HTR-8/SVneo (cell line): ENCODE measurements at regions not wholly inside any gene's neighbourhood (a gene's known extent, or its start where the extent isn't known, plus 50 kb on each side); places are given as distances from the start of the nearest gene placed in this dataset.
"Not testable (repeated sequence)": the region's sequence is repeated elsewhere in the genome, so short reads cannot be mapped to it uniquely, and the experiment has no call there.

ENCODE experiments used
- DNase-seq: peaks from one replicate; pipeline ENCODE4 v3.0.0; 2011; ENCODE audit warnings: low spot score, mixed read lengths; ENCODE audit not compliant: insufficient read length
- FAIRE-seq: peaks from 2 replicates; lab custom pipeline; 2011; peaks lifted over from hg19 to GRCh38; lab: Jason Lieb, UNC

DNA sequence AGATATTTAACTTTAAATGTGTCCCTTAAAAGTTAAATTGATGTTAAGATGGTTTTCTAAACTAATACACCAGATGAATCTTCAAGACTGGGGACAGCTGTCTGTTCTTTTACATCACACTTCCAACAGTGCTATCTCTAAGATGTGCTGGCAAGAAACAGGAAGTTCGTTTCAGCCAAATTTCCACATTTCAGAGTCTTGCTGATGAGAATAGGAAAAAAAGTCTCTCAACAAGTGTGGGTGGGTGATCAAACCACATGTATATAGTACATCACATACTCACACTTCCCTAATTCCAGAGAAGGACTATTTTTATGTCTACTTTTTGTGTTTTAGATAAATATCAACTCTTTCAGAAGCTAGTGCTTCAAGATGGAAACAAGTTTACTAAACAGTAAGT lies 1712.8 kb upstream of the TMEFF2 start:
- FAIRE-seq (no peak), DNase-seq (no peak)

DNA sequence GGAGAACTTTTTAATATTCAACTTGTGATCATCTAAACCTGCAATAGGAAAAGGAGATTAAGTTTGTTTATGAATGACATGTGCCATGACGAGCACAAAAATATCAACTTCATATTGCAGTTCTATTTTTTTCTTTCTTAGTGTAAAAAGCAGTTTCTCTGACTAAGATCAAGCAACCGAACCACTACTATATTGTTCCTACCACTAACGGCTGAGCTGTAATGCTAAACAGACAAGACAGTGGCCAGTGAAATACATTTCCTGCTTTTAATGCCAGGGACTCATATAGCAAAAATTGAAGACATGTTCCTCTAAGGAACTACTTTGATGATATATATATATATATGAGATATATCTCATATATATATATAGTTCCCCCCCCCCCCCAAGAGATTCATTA lies 1705.6 kb upstream of the TMEFF2 start:
- FAIRE-seq (no peak), DNase-seq (no peak)

GRCh38 chr2:193895226-193895625 lies 1700.5 kb upstream of the TMEFF2 start:
- DNase-seq (no peak), FAIRE-seq (no peak)

GRCh38 chr2:193894081-193894480 lies 1699.3 kb upstream of the TMEFF2 start:
- no peak for DNase-seq
- FAIRE-seq: no peak

GRCh38 chr2:193891023-193891422 lies 1696.3 kb upstream of the TMEFF2 start:
- DNase-seq (no peak), FAIRE-seq (no peak)

DNA sequence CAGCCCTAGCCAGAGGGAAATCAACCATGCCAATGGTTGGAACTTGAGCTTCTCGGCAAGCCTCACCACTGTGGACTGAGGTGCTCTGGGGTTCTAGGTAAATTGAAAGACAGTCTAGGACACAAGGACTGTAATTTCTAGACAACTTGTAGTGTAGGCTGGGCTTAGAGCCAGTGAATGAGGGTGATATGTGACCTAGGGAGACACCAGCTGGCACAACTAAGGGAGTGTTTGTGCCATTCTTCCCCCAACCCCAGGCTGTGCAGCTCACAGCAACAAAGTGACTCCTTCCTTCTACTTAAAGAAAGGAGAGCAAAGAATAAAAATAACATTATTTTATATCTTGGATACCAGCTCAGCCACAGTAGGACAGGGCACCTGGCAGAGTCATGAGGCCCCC lies 1690.7 kb upstream of the TMEFF2 start:
- DNase-seq (no peak), FAIRE-seq (no peak)

DNA sequence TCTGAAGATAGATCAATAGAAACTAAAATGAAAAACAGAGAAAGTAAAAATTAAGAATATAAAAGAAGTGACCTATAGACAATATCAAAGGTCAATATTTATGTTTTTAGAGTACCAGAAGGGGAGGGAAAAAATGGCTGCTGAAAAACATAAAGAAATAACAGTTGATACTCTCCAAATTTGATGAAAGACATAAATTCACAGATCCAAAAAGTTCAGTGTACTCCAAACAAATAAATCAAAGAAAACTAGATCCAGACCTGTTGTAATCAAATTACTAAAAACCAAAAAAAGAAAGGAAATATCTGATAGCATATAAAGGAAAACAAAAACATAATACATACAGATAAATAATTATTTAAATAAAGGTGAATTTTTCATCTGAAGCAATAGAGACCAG lies 1689.1 kb upstream of the TMEFF2 start:
- FAIRE-seq (no peak), DNase-seq (no peak)

GRCh38 chr2:193876980-193877379 lies 1682.2 kb upstream of the TMEFF2 start:
- FAIRE-seq: no peak
- DNase-seq: no peak

DNA sequence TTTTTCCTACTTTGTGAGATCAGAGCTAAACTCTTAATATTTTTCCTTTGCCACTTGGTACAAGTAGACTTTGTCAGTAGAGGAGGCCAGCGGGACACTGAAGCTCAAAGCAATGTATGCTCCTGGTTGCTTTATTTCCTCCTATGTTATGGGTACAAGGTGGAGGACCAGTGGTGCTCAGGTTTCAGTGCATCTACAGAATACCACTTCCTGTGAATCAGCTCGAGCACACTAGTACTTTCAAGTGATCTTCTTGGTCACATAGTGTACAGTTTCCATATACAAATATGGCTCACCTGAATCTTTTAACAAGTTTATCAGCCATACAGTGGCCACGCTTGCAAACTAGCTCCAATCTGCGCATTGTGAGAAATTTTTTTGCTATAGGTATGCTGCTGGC lies 1674.8 kb upstream of the TMEFF2 start:
- DNase-seq (no peak), FAIRE-seq (no peak)

GRCh38 chr2:193868833-193869232 lies 1674.1 kb upstream of the TMEFF2 start:
- DNase-seq (no peak), FAIRE-seq (no peak)

- no peak for DNase-seq
- FAIRE-seq: no peak
Measured at GRCh38 chr2:193868132-193868531, 1673.4 kb upstream of the TMEFF2 start.

DNA sequence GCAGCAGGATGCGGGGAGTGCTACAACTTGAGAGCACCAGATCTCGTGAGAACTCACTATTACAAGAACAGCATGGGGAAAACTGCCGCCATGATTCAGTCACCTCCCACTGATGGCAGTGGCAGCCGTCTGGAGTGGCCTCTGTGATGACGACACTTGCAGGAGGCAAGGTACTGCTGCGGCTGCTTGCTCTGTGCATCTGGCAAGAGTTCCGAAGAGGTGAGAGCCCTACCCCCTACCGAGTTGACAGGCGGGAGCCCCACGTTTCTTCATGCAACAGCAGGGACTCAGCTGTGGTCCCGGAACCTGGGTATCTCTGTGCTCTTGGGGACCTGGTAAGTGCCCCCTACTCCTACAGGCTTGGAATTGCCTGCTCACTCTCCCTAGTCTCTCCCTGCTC lies 1672.7 kb upstream of the TMEFF2 start:
- DNase-seq (no peak), FAIRE-seq (no peak)

GRCh38 chr2:193861557-193861956 lies 1666.8 kb upstream of the TMEFF2 start:
- no peak for FAIRE-seq
- no peak for DNase-seq

GRCh38 chr2:193847991-193848390 lies 1653.3 kb upstream of the TMEFF2 start:
- no peak for DNase-seq
- FAIRE-seq: no peak

DNA sequence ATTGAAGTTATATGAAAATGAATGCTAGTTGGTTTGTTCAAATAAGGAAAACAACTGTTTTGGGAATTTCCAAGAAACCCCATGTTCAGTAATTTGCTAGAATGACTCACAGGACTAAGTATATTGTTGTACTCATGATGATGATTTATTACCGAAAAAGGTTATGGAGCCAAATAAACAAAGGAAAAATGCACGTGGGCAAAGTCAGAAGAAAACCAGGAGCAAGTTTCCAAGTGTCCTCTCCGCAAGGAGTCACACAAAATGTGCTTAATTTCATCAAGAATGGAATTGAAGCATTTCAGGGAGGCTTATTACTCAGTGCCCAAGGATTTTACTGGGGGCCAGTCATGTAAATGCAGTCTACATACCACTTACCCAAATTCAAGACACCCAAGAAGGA lies 1652.4 kb upstream of the TMEFF2 start:
- FAIRE-seq: peak; percentile 40

GRCh38 chr2:193845604-193846003 lies 1650.9 kb upstream of the TMEFF2 start:
- DNase-seq: no peak
- FAIRE-seq: no peak

More for the DNA sequence above, 1652.4 kb upstream of the TMEFF2 start:
- DNase-seq: peak; percentile 24

- FAIRE-seq (no peak), DNase-seq (no peak)
Measured at GRCh38 chr2:193843675-193844074, 1648.9 kb upstream of the TMEFF2 start.

DNA sequence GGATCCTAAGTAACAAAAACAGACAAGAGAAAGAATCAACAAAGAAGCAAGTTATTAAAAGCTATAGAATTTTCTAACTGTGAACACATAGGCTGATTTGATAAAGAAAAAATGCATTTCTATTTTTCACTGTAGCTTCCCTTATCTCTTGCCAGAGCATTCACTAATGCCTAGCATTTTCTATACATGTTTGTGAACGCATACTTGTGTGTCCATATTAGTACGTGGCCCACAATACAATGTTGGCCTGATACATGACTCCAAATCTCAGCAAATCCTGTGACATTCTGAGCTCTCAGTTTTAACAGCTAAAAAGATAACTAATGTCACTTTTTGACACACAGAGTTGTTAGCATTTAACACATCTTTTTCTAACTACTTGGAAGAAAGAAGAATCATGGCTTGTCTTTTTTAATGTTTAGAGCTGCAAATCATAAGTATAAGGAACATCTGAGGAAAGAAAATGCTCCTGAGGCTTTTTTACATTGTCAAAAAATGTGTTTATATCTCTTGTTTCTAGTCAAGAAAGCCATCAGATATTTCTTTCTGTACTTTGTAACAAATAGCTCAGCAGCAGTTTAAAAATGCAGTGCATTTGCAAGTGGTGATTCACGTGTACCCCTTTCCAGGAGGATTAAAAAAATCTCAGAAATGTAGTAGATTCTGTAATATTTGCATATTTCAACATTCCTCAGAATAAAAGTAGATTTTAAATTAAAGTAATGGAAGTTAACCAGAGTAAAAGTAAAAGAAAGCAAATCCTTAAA lies 1646.8 kb upstream of the TMEFF2 start:
- FAIRE-seq (no peak), DNase-seq (no peak)

DNA sequence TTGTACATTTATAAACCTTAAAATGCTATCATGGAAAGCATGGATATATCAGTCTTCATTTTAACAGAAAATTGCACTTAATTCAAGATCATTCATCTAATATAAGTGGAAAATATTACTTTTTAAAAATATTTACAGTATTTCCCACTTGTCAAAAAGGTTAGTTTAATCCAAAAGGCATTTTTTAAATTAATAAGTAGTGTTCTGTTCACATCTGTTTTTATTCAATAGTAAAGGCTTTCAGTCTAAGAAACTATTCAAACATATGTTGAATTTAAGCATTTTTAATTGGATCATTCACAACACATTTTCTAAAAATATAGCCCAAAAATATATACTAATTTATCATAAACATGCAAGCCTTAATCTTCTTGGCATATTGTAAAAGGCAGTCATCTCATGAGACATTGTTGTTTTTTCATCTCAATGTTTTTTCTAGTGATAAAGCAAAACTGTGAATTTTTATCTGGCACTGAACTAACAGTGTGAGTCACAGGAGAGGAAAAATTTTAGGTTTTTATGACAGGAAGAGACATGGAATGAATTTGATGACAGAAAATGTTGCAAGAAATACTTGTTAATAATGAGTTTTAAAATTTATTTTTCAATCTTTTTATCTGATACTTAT lies 1642.5 kb upstream of the TMEFF2 start:
- DNase-seq (peak; percentile 19), FAIRE-seq (no peak)

DNA sequence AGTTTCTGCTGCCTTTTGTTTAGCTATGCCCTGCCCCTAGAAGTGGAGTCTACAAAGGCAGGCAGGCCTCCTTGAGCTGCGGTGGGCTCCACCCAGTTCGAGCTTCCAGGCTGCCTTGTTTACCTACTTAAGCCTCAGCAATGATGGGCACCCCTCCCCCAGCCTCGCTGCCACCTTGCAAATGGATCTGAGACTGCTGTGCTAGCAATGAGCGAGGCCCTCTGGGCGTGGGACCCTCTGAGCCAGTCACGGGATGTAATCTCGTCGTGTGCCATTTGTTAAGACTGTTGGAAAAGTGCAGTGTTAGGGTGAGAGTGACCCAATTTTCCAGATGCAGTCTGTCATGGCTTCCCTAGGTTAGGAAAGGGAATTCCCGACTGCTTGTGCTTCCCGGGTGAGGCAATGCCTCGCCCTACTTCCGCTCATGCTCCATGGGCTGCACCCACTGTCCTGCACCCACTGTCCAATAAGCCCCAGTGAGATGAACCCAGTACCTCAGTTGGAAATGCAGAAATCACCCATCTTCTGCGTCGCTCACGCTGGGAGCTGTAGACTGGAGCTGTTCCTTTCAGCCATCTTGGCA lies 1641.8 kb upstream of the TMEFF2 start:
- not testable (repeated sequence) for DNase-seq, FAIRE-seq

DNA sequence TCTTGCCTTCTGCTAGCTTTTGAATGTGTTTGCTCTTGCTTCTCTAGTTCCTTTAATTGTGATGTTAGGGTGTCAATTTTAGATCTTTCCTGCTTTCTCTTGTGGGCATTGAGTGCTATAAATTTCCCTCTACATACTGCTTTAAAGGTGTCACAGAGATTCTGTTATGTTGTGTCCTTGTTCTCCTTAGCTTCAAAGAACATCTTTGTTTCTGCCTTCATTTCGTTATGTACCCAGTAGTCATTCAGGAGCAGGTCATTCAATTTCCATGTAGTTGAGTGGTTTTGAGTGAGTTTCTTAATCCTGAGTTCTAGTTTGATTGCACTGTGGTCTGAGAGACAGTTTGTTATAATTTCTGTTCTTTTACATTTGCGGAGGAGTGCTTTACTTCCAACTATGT lies 1639.2 kb upstream of the TMEFF2 start:
- not testable (repeated sequence) for DNase-seq, FAIRE-seq
